Activated naive CD8-positive, alpha-beta T cell treated with anti-CD3 and anti-CD28 coated beads, Interleukin-2, amount 50 U/mL, for 24 hours (primary cell): ENCODE measurements at regions not wholly inside any gene's neighbourhood (a gene's known extent, or its start where the extent isn't known, plus 50 kb on each side); places are given as distances from the start of the nearest gene placed in this dataset.
"Not testable (repeated sequence)": the region's sequence is repeated elsewhere in the genome, so short reads cannot be mapped to it uniquely, and the experiment has no call there.

Experiments
- ATAC-seq: fragments of 150-1000 bp; cut with Tn5 transposase; one replicate; pipeline ENCODE4 v1.10.0; 2021
- DNase-seq: peaks from one replicate; pipeline ENCODE4 v3.0.0; 2021
- H3K27ac Mint-ChIP-seq: one replicate; pipeline ENCODE4 v1.8.0; 2021; ENCODE audit warnings: mild to moderate bottlenecking, mixed read lengths
- H3K27me3 Mint-ChIP-seq: one replicate; pipeline ENCODE4 v1.8.0; 2021; ENCODE audit warnings: mixed read lengths
- H3K36me3 Mint-ChIP-seq: one replicate; pipeline ENCODE4 v1.8.0; 2021; ENCODE audit warnings: low read depth, mixed read lengths
- H3K4me1 Mint-ChIP-seq: one replicate; pipeline ENCODE4 v1.8.0; 2021; ENCODE audit warnings: mixed read lengths
- H3K4me3 Mint-ChIP-seq: one replicate; pipeline ENCODE4 v1.8.0; 2021; ENCODE audit warnings: mild to moderate bottlenecking, moderate library complexity, mixed read lengths
- H3K9me3 Mint-ChIP-seq: one replicate; pipeline ENCODE4 v1.8.0; 2021; ENCODE audit warnings: mixed read lengths

- DNase-seq (no peak), ATAC-seq (no peak)
- no peaks in the 10 kb centered on the region for H3K27me3 Mint-ChIP-seq
- H3K9me3 Mint-ChIP-seq, result peaks cover 5% of the 10 kb centered on the region
- H3K4me3 Mint-ChIP-seq, result no peak overlapping the region
- peaks cover 2% of the 10 kb centered on the region for H3K4me1 Mint-ChIP-seq
- no peaks in the 10 kb centered on the region for H3K36me3 Mint-ChIP-seq
- H3K27ac Mint-ChIP-seq, result no peak overlapping the region
Observed at GRCh38 chr21:15301014-15301413, 236.2 kb upstream of the NRIP1 start.

- Mint-ChIP-seq H3K27ac (no peak overlapping the region), H3K4me3 (no peak overlapping the region), H3K4me1 (peaks cover 2% of the 10 kb centered on the region), H3K9me3 (peaks cover 5% of the 10 kb centered on the region), H3K27me3 (no peaks in the 10 kb centered on the region), H3K36me3 (no peaks in the 10 kb centered on the region)
- ATAC-seq (no peak), DNase-seq (no peak)
Observed at GRCh38 chr21:15301736-15302135, 236.9 kb upstream of the NRIP1 start.

GRCh38 chr21:15306271-15306670 lies 241.5 kb upstream of the NRIP1 start:
- Mint-ChIP-seq H3K9me3 (peaks cover 4% of the 10 kb centered on the region), H3K27ac (no peak overlapping the region), H3K36me3 (no peaks in the 10 kb centered on the region), H3K4me3 (no peak overlapping the region), H3K4me1 (no peaks in the 10 kb centered on the region), H3K27me3 (no peaks in the 10 kb centered on the region)
- DNase-seq (no peak), ATAC-seq (no peak)

GRCh38 chr21:15308333-15308732 lies 243.5 kb upstream of the NRIP1 start:
- H3K4me1 Mint-ChIP-seq, result no peaks in the 10 kb centered on the region
- H3K27me3 Mint-ChIP-seq, result no peaks in the 10 kb centered on the region
- H3K4me3 Mint-ChIP-seq, result no peak overlapping the region

GRCh38 chr21:15309022-15309590 lies 244.3 kb upstream of the NRIP1 start:
- Mint-ChIP-seq H3K36me3 (no peaks in the 10 kb centered on the region), H3K4me3 (no peak overlapping the region), H3K4me1 (no peaks in the 10 kb centered on the region), H3K9me3 (no peaks in the 10 kb centered on the region), H3K27me3 (no peaks in the 10 kb centered on the region), H3K27ac (no peak overlapping the region)
- DNase-seq, result no peak
- ATAC-seq, result no peak

More at GRCh38 chr21:15308333-15308732, 243.5 kb upstream of the NRIP1 start:
- Mint-ChIP-seq H3K27ac (no peak overlapping the region), H3K36me3 (no peaks in the 10 kb centered on the region), H3K9me3 (no peaks in the 10 kb centered on the region)
- DNase-seq, result no peak
- ATAC-seq, result no peak

- ATAC-seq (no peak), DNase-seq (no peak)
Observed at GRCh38 chr21:15309721-15310120, 244.9 kb upstream of the NRIP1 start.

GRCh38 chr21:15311510-15311909 lies 246.7 kb upstream of the NRIP1 start:
- no peak for DNase-seq
- no peaks in the 10 kb centered on the region for H3K9me3 Mint-ChIP-seq
- H3K4me3 Mint-ChIP-seq, result no peak overlapping the region
- ATAC-seq, result no peak
- H3K4me1 Mint-ChIP-seq, result no peaks in the 10 kb centered on the region
- H3K36me3 Mint-ChIP-seq, result no peaks in the 10 kb centered on the region
- no peak overlapping the region for H3K27ac Mint-ChIP-seq
- H3K27me3 Mint-ChIP-seq, result no peaks in the 10 kb centered on the region

More at GRCh38 chr21:15309721-15310120, 244.9 kb upstream of the NRIP1 start:
- H3K36me3 Mint-ChIP-seq, result no peaks in the 10 kb centered on the region
- no peaks in the 10 kb centered on the region for H3K9me3 Mint-ChIP-seq
- no peaks in the 10 kb centered on the region for H3K4me1 Mint-ChIP-seq
- H3K4me3 Mint-ChIP-seq, result no peak overlapping the region
- H3K27ac Mint-ChIP-seq, result no peak overlapping the region
- no peaks in the 10 kb centered on the region for H3K27me3 Mint-ChIP-seq

GRCh38 chr21:15317034-15317433 lies 252.2 kb upstream of the NRIP1 start:
- H3K4me3 Mint-ChIP-seq, H3K27me3 Mint-ChIP-seq, H3K4me1 Mint-ChIP-seq, DNase-seq, H3K27ac Mint-ChIP-seq, ATAC-seq, H3K9me3 Mint-ChIP-seq, H3K36me3 Mint-ChIP-seq: not testable (repeated sequence)

- H3K27me3 Mint-ChIP-seq, result no peaks in the 10 kb centered on the region
- no peak overlapping the region for H3K4me3 Mint-ChIP-seq
- ATAC-seq (no peak), DNase-seq (no peak)
- no peaks in the 10 kb centered on the region for H3K36me3 Mint-ChIP-seq
- peaks cover 6% of the 10 kb centered on the region for H3K9me3 Mint-ChIP-seq
- H3K27ac Mint-ChIP-seq, result no peak overlapping the region
- peaks cover 3% of the 10 kb centered on the region for H3K4me1 Mint-ChIP-seq
Observed at GRCh38 chr21:15319727-15320126, 254.9 kb upstream of the NRIP1 start.

GRCh38 chr21:15324542-15324941 lies 259.7 kb upstream of the NRIP1 start:
- DNase-seq (no peak), ATAC-seq (no peak)
- H3K4me3 Mint-ChIP-seq, result no peak overlapping the region
- H3K36me3 Mint-ChIP-seq, result no peaks in the 10 kb centered on the region
- no peaks in the 10 kb centered on the region for H3K9me3 Mint-ChIP-seq
- no peaks in the 10 kb centered on the region for H3K27me3 Mint-ChIP-seq
- H3K4me1 Mint-ChIP-seq, result peaks cover 3% of the 10 kb centered on the region
- no peak overlapping the region for H3K27ac Mint-ChIP-seq

GRCh38 chr21:15326032-15326867 lies 261.4 kb upstream of the NRIP1 start:
- ATAC-seq (no peak), DNase-seq (no peak)
- Mint-ChIP-seq H3K36me3 (no peaks in the 10 kb centered on the region), H3K4me1 (peaks cover 3% of the 10 kb centered on the region), H3K4me3 (no peak overlapping the region), H3K27me3 (no peaks in the 10 kb centered on the region), H3K27ac (no peak overlapping the region), H3K9me3 (no peaks in the 10 kb centered on the region)

GRCh38 chr21:15327637-15328265 lies 263.0 kb upstream of the NRIP1 start:
- Mint-ChIP-seq H3K4me1 (peaks cover 3% of the 10 kb centered on the region), H3K27me3 (no peaks in the 10 kb centered on the region), H3K9me3 (no peaks in the 10 kb centered on the region), H3K4me3 (no peak overlapping the region), H3K27ac (no peak overlapping the region), H3K36me3 (no peaks in the 10 kb centered on the region)
- no peak for DNase-seq
- no peak for ATAC-seq

- no peak overlapping the region for H3K27ac Mint-ChIP-seq
- no peak for ATAC-seq
Observed at GRCh38 chr21:15329191-15329590, 264.4 kb upstream of the NRIP1 start.

GRCh38 chr21:15330872-15331271 lies 266.1 kb upstream of the NRIP1 start:
- Mint-ChIP-seq H3K27ac (no peak overlapping the region), H3K27me3 (no peaks in the 10 kb centered on the region), H3K36me3 (no peaks in the 10 kb centered on the region), H3K4me1 (no peaks in the 10 kb centered on the region), H3K9me3 (no peaks in the 10 kb centered on the region), H3K4me3 (no peak overlapping the region)
- DNase-seq (no peak), ATAC-seq (no peak)

More at GRCh38 chr21:15329191-15329590, 264.4 kb upstream of the NRIP1 start:
- Mint-ChIP-seq H3K36me3 (no peaks in the 10 kb centered on the region), H3K9me3 (no peaks in the 10 kb centered on the region), H3K4me3 (no peak overlapping the region), H3K27me3 (no peaks in the 10 kb centered on the region), H3K4me1 (peaks cover 2% of the 10 kb centered on the region)
- no peak for DNase-seq

- DNase-seq (no peak), ATAC-seq (no peak)
- Mint-ChIP-seq H3K4me1 (no peaks in the 10 kb centered on the region), H3K27ac (no peak overlapping the region), H3K27me3 (no peaks in the 10 kb centered on the region), H3K4me3 (no peak overlapping the region), H3K9me3 (no peaks in the 10 kb centered on the region), H3K36me3 (no peaks in the 10 kb centered on the region)
Observed at GRCh38 chr21:15332572-15332971, 267.8 kb upstream of the NRIP1 start.
